ENCODE measurements at regions not wholly inside any gene's neighbourhood (a gene's known extent, or its start where the extent isn't known, plus 50 kb on each side); places are given as distances from the start of the nearest gene placed in this dataset.

- no peak for TF ChIP-seq CTCF (IDR thresholded peaks at IDR 0.05)
- TF ChIP-seq POLR2A (IDR thresholded peaks at IDR 0.05), result no peak
Measured at GRCh38 chr11:42344204-42344792, 884.8 kb upstream of the LRRC4C start.

Measured in Peyer's patch (tissue), 4 donors.